Keratinocyte (primary cell): ENCODE measurements at regions not wholly inside any gene's neighbourhood (a gene's known extent, or its start where the extent isn't known, plus 50 kb on each side); places are given as distances from the start of the nearest gene placed in this dataset.

Experiments
- DNase-seq: peaks from one replicate; pipeline ENCODE4 v3.0.0-alpha.2; 2011; ENCODE audit warnings: low read depth, missing footprints, low spot score
- FAIRE-seq: peaks from 2 replicates; lab custom pipeline; 2011; peaks lifted over from hg19 to GRCh38; lab: Jason Lieb, UNC
- H2AFZ ChIP-seq: 2 replicates; pipeline ENCODE4 v1.6.0; 2012; ENCODE audit warnings: low read length, control low read depth, inconsistent platforms; ENCODE audit not compliant: control insufficient read depth
- H3K27ac ChIP-seq: 2 replicates; pipeline ENCODE4 v1.5.1; 2011; ENCODE audit warnings: low read length; ENCODE audit not compliant: control insufficient read depth, insufficient read depth
- H3K27me3 ChIP-seq: 3 replicates; pipeline ENCODE4 v1.6.0; 2011; ENCODE audit warnings: low read length; ENCODE audit not compliant: control insufficient read depth, insufficient read depth; ENCODE audit errors: extremely low read depth
- H3K36me3 ChIP-seq, 2 experiments: 2 replicates in 1 of 2; 3 replicates in 1 of 2; pipeline ENCODE4 v1.5.1; 2011; ENCODE audit warnings: low read length in 2 of 2, mild to moderate bottlenecking in 1 of 2; ENCODE audit not compliant: control insufficient read depth in 2 of 2, insufficient read depth in 2 of 2; ENCODE audit errors: extremely low read depth in 1 of 2
- H3K4me1 ChIP-seq: 3 replicates; pipeline ENCODE4 v1.5.1; 2011; ENCODE audit warnings: low read length; ENCODE audit not compliant: control insufficient read depth, insufficient read depth; ENCODE audit errors: extremely low read depth
- H3K4me2 ChIP-seq: 3 replicates; pipeline ENCODE4 v1.6.0; 2011; ENCODE audit warnings: low read depth, low read length; ENCODE audit not compliant: control insufficient read depth, insufficient read depth; ENCODE audit errors: extremely low read depth
- H3K4me3 ChIP-seq, 3 experiments: fragments of 200-600 bp in 1 of 3; sonication (generic) in 1 of 3; 2 replicates in 2 of 3; 3 replicates in 1 of 3; pipeline ENCODE4 v1.5.1; 2011 to 2016; ENCODE audit warnings: low read length in 3 of 3, mild to moderate bottlenecking in 3 of 3, control low read depth in 2 of 3, inconsistent platforms in 1 of 3, low read depth in 1 of 3, mixed read lengths in 1 of 3, mixed run types in 1 of 3, moderate library complexity in 1 of 3; ENCODE audit not compliant: control insufficient read depth in 2 of 3, insufficient read depth in 2 of 3; ENCODE audit errors: extremely low read depth in 1 of 3
- H3K79me2 ChIP-seq: 2 replicates; pipeline ENCODE4 v1.6.0; 2012; ENCODE audit warnings: low read length; ENCODE audit not compliant: control insufficient read depth, insufficient read depth
- H3K9ac ChIP-seq: 3 replicates; pipeline ENCODE4 v1.6.0; 2011; ENCODE audit warnings: low read length; ENCODE audit not compliant: control insufficient read depth, insufficient read depth; ENCODE audit errors: extremely low read depth
- H3K9me1 ChIP-seq: 3 replicates; pipeline ENCODE4 v1.6.0; 2011; ENCODE audit warnings: low read length; ENCODE audit not compliant: control insufficient read depth, insufficient read depth; ENCODE audit errors: extremely low read depth
- H3K9me3 ChIP-seq: 2 replicates; pipeline ENCODE4 v1.5.1; 2012; ENCODE audit warnings: low read depth, low read length; ENCODE audit not compliant: control insufficient read depth
- H4K20me1 ChIP-seq: 3 replicates; pipeline ENCODE4 v1.6.0; 2011; ENCODE audit warnings: low read length; ENCODE audit not compliant: control insufficient read depth, insufficient read depth; ENCODE audit errors: extremely low read depth
- CTCF ChIP-seq, 3 experiments: IDR thresholded peaks in 1 of 3; conservative IDR thresholded peaks in 1 of 3; optimal IDR thresholded peaks in 1 of 3; 2 replicates in 2 of 3; 3 replicates in 1 of 3; pipeline versions ENCODE3 to v1.5.1; 2011; ENCODE audit warnings: low read length in 3 of 3, mild to moderate bottlenecking in 3 of 3, moderate library complexity in 2 of 3, control low read depth in 1 of 3, inconsistent platforms in 1 of 3; ENCODE audit not compliant: insufficient read depth in 2 of 3; ENCODE audit errors: extremely low read depth in 1 of 3
- EZH2 ChIP-seq: IDR thresholded peaks from one replicate; pipeline ENCODE4 v1.6.1; 2012; ENCODE audit warnings: inconsistent platforms, mild to moderate bottlenecking, low read length, moderate library complexity
- dilution Hi-C: fragments of 300-500 bp; cut with MboI; formaldehyde crosslinking; loops from one replicate; pipeline ENCODE4 v1.7.0; 2020; ENCODE audit warnings: low sequenced_read_pairs; ENCODE audit not compliant: extremely low pct_ligation_motif_present

- H3K4me3 ChIP-seq, result no peak overlapping the region
- H3K9me3 ChIP-seq, result no peaks in the 10 kb centered on the region
- H3K79me2 ChIP-seq, result no peaks in the 10 kb centered on the region
- H3K27me3 ChIP-seq, result no peaks in the 10 kb centered on the region
- no peak overlapping the region for H2AFZ ChIP-seq
- FAIRE-seq (no peak), DNase-seq (no peak)
- no peak overlapping the region for H3K27ac ChIP-seq
- H3K36me3 ChIP-seq, result no peaks in the 10 kb centered on the region
- TF ChIP-seq EZH2 (no peak), CTCF (optimal IDR thresholded peaks at IDR 0.05 in 1 of 3, IDR thresholded peaks at IDR 0.05 in 1 of 3, conservative IDR thresholded peaks at IDR 0.05 in 1 of 3; ENCODE audit: extremely low read depth in 1 of 3, insufficient read depth in 2 of 3, low read length in 3 of 3) (no peak)
- H3K9ac ChIP-seq, result no peak overlapping the region
- no peaks in the 10 kb centered on the region for H4K20me1 ChIP-seq
- H3K9me1 ChIP-seq, result no peaks in the 10 kb centered on the region
- no peaks in the 10 kb centered on the region for H3K4me1 ChIP-seq
- dilution Hi-C loops, result no loop called here
- no peak overlapping the region for H3K4me2 ChIP-seq
These were observed 415.1 kb downstream of the LRRIQ3 start for GRCh38 chr1:73782901-73783300.

GRCh38 chr1:73781251-73781650, 416.7 kb downstream of the LRRIQ3 start:
- no peak for DNase-seq
- no peak for FAIRE-seq
- no peak overlapping the region for H3K27ac ChIP-seq

More at GRCh38 chr1:73781251-73781650, 416.7 kb downstream of the LRRIQ3 start:
- dilution Hi-C loops, result no loop called here
- Histone ChIP-seq H2AFZ (no peak overlapping the region), H3K9me1 (no peaks in the 10 kb centered on the region), H3K79me2 (no peaks in the 10 kb centered on the region), H3K4me1 (no peaks in the 10 kb centered on the region), H3K9me3 (no peaks in the 10 kb centered on the region), H3K36me3 (no peaks in the 10 kb centered on the region), H4K20me1 (no peaks in the 10 kb centered on the region), H3K9ac (no peak overlapping the region), H3K27me3 (no peaks in the 10 kb centered on the region), H3K4me3 (no peak overlapping the region), H3K4me2 (no peak overlapping the region)
- TF ChIP-seq CTCF (optimal IDR thresholded peaks at IDR 0.05 in 1 of 3, IDR thresholded peaks at IDR 0.05 in 1 of 3, conservative IDR thresholded peaks at IDR 0.05 in 1 of 3; ENCODE audit: extremely low read depth in 1 of 3, insufficient read depth in 2 of 3, low read length in 3 of 3) (no peak), EZH2 (no peak)
